GM19099 (cell line): ENCODE measurements at regions not wholly inside any gene's neighbourhood (a gene's known extent, or its start where the extent isn't known, plus 50 kb on each side); places are given as distances from the start of the nearest gene placed in this dataset.

Experiments used
- POLR2A ChIP-seq: IDR thresholded peaks from 3 replicates; pipeline ENCODE4 v1.6.1; 2011; ENCODE audit warnings: low read depth; ENCODE audit not compliant: insufficient read length; ENCODE audit errors: extremely low read depth

- no peak for TF ChIP-seq POLR2A
Observed at GRCh38 chr2:64854773-64855237, 134.4 kb upstream of the SLC1A4 start.

- TF ChIP-seq POLR2A, result no peak
Observed at GRCh38 chr2:64857581-64858471, 131.4 kb upstream of the SLC1A4 start.

- TF ChIP-seq POLR2A, result no peak
Observed at GRCh38 chr2:64858541-64859311, 130.5 kb upstream of the SLC1A4 start.

GRCh38 chr2:64859312-64860212, 129.6 kb upstream of the SLC1A4 start:
- TF ChIP-seq POLR2A, result no peak

- peak; percentile 37 for TF ChIP-seq POLR2A
Observed at GRCh38 chr2:64860276-64860885, 128.8 kb upstream of the SLC1A4 start.

GRCh38 chr2:64860936-64861335, 128.3 kb upstream of the SLC1A4 start:
- no peak for TF ChIP-seq POLR2A

- TF ChIP-seq POLR2A, result no peak
Observed at GRCh38 chr2:64861452-64862397, 127.5 kb upstream of the SLC1A4 start.

GRCh38 chr2:64862623-64863022, 126.6 kb upstream of the SLC1A4 start:
- TF ChIP-seq POLR2A, result no peak

GRCh38 chr2:64863097-64863820, 125.9 kb upstream of the SLC1A4 start:
- no peak for TF ChIP-seq POLR2A

- no peak for TF ChIP-seq POLR2A
Observed at GRCh38 chr2:64865073-64865830, 123.9 kb upstream of the SLC1A4 start.

GRCh38 chr2:64865831-64866345, 123.3 kb upstream of the SLC1A4 start:
- TF ChIP-seq POLR2A, result no peak

- TF ChIP-seq POLR2A, result no peak
Observed at GRCh38 chr2:64866797-64867196, 122.4 kb upstream of the SLC1A4 start.
